ENCODE measurements at regions not wholly inside any gene's neighbourhood (a gene's known extent, or its start where the extent isn't known, plus 50 kb on each side); places are given as distances from the start of the nearest gene placed in this dataset.

DNA sequence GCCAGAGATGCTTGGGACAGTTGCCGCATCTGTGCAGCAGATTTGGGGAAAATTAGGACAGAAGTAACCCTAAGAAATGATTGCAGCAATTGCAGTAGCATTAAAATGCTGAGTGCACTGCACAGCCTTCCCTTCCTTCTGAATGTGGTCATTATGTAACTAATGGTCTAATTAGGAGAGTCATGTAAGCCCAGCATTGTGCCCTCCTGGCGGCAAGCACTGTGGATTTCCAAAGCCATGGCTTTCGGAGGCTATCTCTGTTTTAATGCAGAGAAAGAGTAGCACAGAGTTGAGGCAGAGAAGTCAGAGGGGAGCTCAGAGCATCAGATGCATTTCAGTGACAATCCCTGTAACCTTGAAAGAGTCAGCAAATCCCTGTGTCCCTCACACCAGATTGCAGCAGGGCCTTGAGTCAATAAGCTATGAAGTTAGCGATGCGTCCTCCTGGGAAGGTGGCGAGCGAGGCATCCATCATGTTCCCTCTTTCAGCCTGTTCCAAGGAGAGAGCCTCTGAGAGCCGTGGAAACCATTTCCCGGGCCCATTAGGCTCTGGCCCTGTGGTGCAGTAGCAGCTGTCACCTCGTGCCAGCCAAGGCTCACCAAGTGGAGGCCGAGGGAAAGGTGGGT lies 307.2 kb downstream of the FBXO15 start:
- Histone ChIP-seq H2BK5ac (ENCODE audit: insufficient read length, low read length) (no peak overlapping the region), H2AFZ (ENCODE audit: low read length) (no peak overlapping the region), H3K56ac (ENCODE audit: insufficient read length, low read depth, low read length) (no peak overlapping the region), H3K18ac (ENCODE audit: insufficient read length, low read depth, low read length) (no peak overlapping the region), H3K14ac (ENCODE audit: insufficient read depth, low read length) (no peak overlapping the region), H2AK5ac (ENCODE audit: insufficient read length, low read length) (no peak overlapping the region), H2BK12ac (ENCODE audit: insufficient read length, low read depth, low read length) (no peak overlapping the region), H3K23me2 (ENCODE audit: insufficient read length, low read depth, low read length, poor library complexity, severe bottlenecking) (no peaks in the 10 kb centered on the region), H3K23ac (ENCODE audit: insufficient read length, low read depth, low read length) (no peak overlapping the region), H3K27ac (ENCODE audit: insufficient read length, low read depth, low read length) (no peak overlapping the region), H3K4me1 (ENCODE audit: insufficient read depth, low read length) (no peaks in the 10 kb centered on the region), H3T11ph (ENCODE audit: low read length) (no peak overlapping the region), H3K9ac (ENCODE audit: extremely low read depth, insufficient read length, low read length) (no peak overlapping the region), H3K79me1 (ENCODE audit: insufficient read depth, low read depth, low read length, poor library complexity, severe bottlenecking) (no peaks in the 10 kb centered on the region), H4K5ac (ENCODE audit: insufficient read length, low read depth, low read length) (no peak overlapping the region), H3K79me2 (ENCODE audit: insufficient read depth, low read length) (no peaks in the 10 kb centered on the region), H3K4ac (ENCODE audit: low read depth, low read length) (no peak overlapping the region), H3K4me2 (ENCODE audit: insufficient read depth, insufficient read length, low read length) (no peak overlapping the region), H2BK15ac (ENCODE audit: low read depth, low read length) (no peak overlapping the region), H2BK20ac (ENCODE audit: low read depth, low read length, poor library complexity, severe bottlenecking) (no peak overlapping the region), H2BK120ac (ENCODE audit: low read depth, low read length, poor library complexity, severe bottlenecking) (no peak overlapping the region), H4K91ac (ENCODE audit: insufficient read length, low read depth, low read length) (no peak overlapping the region), H4K20me1 (ENCODE audit: control insufficient read depth, insufficient read depth, insufficient read length) (no peaks in the 10 kb centered on the region), H4K8ac (replicated peaks; ENCODE audit: insufficient read length, low read depth, low read length) (no peak overlapping the region), H3K27me3 (ENCODE audit: insufficient read depth, low read length) (no peaks in the 10 kb centered on the region), H3K9me3 (ENCODE audit: control insufficient read depth, low read depth, low read length) (no peaks in the 10 kb centered on the region)
- no peak for DNase-seq
- no peaks in the 10 kb centered on the region for H3K36me3 Mint-ChIP-seq (ENCODE audit: insufficient read depth in 1 of 3, low read depth in 3 of 3)
- TF ChIP-seq, protein P1, sequence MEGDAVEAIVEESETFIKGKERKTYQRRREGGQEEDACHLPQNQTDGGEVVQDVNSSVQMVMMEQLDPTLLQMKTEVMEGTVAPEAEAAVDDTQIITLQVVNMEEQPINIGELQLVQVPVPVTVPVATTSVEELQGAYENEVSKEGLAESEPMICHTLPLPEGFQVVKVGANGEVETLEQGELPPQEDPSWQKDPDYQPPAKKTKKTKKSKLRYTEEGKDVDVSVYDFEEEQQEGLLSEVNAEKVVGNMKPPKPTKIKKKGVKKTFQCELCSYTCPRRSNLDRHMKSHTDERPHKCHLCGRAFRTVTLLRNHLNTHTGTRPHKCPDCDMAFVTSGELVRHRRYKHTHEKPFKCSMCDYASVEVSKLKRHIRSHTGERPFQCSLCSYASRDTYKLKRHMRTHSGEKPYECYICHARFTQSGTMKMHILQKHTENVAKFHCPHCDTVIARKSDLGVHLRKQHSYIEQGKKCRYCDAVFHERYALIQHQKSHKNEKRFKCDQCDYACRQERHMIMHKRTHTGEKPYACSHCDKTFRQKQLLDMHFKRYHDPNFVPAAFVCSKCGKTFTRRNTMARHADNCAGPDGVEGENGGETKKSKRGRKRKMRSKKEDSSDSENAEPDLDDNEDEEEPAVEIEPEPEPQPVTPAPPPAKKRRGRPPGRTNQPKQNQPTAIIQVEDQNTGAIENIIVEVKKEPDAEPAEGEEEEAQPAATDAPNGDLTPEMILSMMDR (conservative IDR thresholded peaks at IDR 0.05), result no peak
- H3K27me3 Mint-ChIP-seq (ENCODE audit: low read depth), result no peaks in the 10 kb centered on the region; the same call in 1 of the 2 replicates
- no peaks in the 10 kb centered on the region for H3K9me3 Mint-ChIP-seq
- H3K4me3 Mint-ChIP-seq, result no peak overlapping the region
- WGBS (ENCODE audit: extremely low coverage, insufficient read length, low lambda C conversion rate), result no CpG with 5 or more reads among the region's 11 CpGs
- H3K27ac Mint-ChIP-seq, result no peak overlapping the region
- H3K4me1 Mint-ChIP-seq, result peaks cover 7 to 10% of the 10 kb centered on the region in 2 experiments

All from H9 (cell line).